ENCODE measurements at regions not wholly inside any gene's neighbourhood (a gene's known extent, or its start where the extent isn't known, plus 50 kb on each side); places are given as distances from the start of the nearest gene placed in this dataset.
"Not testable (repeated sequence)": the region's sequence is repeated elsewhere in the genome, so short reads cannot be mapped to it uniquely, and the experiment has no call there.

GRCh38 chrX:10676235-10676957, 56.0 kb upstream of the MID1 start:
- no peak for DNase-seq

- no peak for DNase-seq
Measured at GRCh38 chrX:10677490-10677889, 57.1 kb upstream of the MID1 start.

- DNase-seq: no peak
Measured at GRCh38 chrX:10679387-10679786, 59.0 kb upstream of the MID1 start.

DNA sequence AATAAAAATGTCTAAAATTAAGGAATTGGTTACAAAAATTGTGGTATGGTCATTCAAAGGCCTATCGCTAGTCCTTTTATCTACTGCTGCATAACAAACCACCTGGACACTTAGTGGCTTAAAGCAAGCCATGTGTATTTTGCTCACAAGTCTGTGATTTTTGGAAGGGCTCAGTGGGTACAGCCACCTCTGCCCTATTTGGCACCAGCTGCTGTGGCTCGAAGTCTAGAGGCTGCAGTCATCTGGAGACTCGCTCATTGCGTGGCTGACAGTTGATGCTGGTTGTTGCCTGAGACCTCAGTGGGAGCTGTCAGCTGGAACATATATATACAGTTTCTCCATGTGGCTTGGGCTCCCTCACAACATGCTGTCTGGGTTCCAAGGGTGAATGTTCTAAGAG, 60.8 kb upstream of the MID1 start:
- DNase-seq: no peak

DNA sequence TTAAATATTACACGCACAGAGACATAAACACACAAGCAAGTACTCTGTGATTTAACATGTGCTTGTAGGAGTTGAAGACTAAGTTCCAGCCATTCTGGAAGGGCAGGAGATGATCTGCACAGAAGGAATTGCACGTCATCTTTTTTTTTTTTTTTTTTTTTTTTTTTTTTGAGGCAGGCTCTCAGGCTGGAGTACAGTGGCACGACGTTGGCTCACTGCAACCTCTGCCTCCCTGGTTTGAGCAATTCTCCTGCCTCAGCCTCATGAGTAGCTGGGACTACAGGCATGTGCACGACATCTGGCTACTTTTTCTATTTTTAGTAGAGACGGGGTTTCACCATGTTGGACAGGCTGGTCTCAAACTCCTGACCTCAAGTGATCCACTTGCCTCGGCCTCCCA, 63.2 kb upstream of the MID1 start:
- DNase-seq: not testable (repeated sequence)

GRCh38 chrX:10685923-10686595, 65.7 kb upstream of the MID1 start:
- no peak for DNase-seq

DNA sequence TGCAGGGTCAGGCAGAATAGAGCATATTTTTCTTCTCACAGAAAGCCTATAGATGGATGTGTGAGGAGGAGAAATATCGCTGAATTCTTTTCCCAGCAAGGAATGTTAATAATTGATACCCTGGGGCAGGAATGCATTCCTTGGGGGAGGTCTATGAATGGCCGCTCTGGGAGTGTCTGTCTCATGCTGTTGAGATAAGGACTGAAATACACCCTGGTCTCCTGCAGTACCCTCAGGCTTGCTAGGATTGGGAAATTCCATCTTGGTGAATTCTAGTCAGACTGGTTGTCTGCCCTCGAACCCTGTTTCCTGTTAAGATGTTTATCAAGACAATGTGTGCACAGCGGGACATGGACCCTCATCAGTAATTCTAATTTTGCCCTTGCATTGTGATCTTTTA, 71.4 kb upstream of the MID1 start:
- DNase-seq: not testable (repeated sequence)

- DNase-seq: no peak
Measured at GRCh38 chrX:10697616-10698317, 77.4 kb upstream of the MID1 start.

- no peak for DNase-seq
Measured at GRCh38 chrX:10698318-10698640, 77.9 kb upstream of the MID1 start.

DNA sequence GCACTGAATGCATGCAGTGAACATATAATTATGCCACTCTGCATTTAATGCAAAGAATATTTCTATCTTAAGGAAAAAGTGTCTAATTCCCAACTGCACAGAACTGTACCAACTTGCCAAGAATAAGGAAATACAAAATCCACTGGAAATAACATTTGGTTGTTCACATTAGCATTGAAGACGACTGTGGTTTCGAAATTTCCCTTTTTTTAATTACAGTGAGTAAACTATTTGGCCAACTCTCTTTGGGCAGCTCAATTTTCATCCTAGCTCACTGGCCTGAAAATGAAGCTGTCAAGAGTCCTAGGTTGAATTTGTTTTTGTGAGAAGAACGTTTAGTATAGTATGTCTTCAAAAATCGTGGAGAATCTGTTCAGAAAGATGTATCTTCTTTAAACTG, 81.6 kb upstream of the MID1 start:
- DNase-seq: no peak

DNA sequence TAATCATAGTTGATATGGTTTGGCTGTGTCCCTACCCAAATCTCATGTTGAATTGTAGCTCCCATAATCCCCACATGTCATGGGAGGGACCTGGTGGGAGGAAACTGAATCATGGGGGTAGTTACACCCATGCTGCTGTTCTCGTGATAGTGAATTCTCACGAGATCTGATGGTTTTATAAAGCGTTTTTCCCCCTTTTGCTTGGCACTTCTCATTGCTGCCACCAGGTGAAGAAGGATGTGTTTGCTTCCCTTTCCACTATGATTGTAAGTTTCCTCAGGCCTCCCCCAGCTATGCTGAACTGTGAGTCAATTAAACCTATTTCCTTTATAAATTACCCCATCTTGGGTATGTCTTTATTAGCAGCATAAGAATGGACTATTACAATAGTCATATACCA, 86.0 kb upstream of the MID1 start:
- DNase-seq: not testable (repeated sequence)

- no peak for DNase-seq
Measured at GRCh38 chrX:10707773-10708172, 87.4 kb upstream of the MID1 start.

DNA sequence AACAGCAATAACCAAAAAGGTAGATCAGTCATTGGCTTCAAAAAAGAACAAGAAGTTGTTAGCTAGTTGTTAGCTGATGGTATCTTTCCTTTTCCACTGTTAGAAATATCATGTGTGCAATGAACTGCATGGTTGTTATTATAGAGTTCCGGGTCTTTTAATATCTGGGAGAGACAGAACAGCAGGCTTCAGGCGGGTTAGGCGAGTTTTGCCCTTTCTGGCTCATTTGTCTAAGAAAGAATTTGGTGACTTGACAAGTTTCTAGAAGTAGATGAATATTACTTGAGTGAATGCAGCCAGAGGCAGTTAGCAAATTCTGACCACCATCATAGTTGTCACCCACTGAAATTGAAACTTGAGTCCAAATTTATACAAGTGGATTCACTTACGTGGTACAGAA, 88.9 kb upstream of the MID1 start:
- no peak for DNase-seq

DNA sequence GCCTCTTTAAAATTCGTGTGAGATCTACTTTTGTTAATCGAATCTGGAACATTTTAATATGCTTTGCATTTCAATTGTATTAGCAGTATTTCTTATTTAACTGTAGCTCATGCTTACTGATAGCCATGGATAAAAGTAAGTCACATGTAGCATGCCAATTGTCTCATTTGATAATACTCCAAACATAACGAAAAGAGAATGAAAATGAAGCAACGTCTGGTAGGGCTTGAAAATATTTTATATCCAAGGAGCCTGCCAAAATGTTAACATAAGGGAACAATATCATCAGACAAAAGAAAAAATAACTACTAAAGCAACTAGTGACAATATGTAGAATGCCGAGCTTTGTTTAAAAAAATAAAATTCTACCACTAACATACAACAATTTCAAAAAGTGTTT, 94.1 kb upstream of the MID1 start:
- no peak for DNase-seq

GRCh38 chrX:10722851-10723250, 102.5 kb upstream of the MID1 start:
- peak; percentile 29 to 48 for DNase-seq

DNA sequence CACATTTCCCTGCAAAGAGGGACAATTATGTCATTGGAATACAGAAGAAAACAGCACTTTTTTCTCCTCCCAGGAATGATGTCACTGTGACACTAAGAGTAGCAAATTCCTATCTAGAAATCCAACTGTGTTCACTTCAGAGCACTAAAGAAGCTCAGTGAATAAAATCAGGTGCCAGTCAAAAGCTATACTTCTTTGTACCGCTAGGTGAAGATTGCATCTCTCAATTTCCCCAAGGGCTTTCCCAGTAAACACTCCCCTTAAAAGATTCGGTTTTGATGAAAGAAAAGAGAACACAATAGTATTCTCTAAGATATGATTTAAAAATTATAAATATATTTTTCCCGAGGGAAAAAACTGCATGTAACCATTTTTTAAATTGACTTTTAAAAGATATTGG, 104.7 kb upstream of the MID1 start:
- DNase-seq: no peak

GRCh38 chrX:10726647-10727046, 106.3 kb upstream of the MID1 start:
- DNase-seq: no peak

DNA sequence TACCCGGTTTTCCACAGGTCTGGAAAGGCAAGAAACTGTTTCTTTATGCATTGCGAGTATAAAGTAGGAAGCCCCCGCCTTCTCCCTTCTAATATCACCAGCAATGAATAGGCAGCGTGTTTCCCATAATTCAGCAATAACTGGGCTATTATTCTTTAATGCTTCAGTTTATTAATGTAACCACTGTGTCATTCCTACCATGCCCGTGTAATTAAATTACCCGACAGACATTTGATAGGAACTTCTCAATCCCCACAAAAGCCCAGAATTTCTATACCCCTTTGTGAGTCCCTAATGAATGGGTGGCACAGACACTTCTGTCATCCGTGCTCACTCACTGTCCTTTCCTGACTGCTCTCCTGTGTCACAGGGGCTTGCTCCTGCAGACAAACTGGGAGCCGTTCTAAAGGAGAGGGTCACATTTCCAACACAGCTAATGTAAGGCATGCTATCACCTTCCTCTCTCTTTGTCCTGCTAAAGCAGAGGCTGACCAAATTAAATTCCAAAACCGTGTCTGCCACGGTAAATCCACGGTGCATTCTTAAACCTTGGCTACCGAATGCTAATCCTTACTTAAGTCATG, 108.5 kb upstream of the MID1 start:
- no peak for DNase-seq

GRCh38 chrX:10739426-10739825, 119.0 kb upstream of the MID1 start:
- no peak for DNase-seq

GRCh38 chrX:10741003-10741402, 120.6 kb upstream of the MID1 start:
- DNase-seq: no peak

GRCh38 chrX:10741550-10741949, 121.2 kb upstream of the MID1 start:
- DNase-seq: no peak

DNA sequence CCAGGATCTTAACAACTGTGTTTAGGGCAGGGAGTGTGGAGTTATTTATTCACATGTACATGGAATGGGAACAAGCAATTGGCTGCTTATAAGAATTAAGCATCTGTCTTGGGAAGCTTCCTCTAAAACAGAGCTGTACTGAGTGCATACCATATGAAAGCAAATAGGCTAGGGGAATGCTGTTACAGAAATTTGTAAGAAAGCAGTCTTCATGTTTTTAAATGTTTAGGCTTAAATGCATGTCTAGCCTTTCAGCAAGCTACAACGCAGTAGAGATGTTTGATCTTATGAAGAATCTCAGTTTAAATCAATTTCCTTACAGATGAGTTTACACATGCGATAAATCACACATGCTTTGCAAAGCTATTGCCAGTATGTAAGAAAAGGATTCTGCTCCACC, 123.1 kb upstream of the MID1 start:
- DNase-seq: no peak

DNA sequence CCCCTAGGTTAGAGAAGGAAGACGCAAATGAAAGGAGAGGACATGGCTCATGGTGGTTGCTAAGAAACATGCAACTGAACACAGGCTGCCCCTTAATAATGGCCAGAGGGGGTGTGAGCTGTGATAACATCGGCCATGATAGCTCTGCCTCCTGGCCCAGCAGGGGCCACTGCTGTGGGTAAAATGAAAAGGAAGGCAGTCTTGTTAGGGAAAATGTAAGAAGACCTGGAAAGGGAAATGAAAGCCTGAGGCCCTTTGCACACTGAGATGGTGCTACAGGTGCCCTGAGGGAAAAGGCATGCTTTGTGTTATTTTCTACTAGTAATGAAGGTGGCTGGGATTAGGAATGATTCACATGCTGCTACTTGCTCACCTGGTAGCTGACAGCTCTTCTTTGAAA, 123.6 kb upstream of the MID1 start:
- no peak for DNase-seq

GRCh38 chrX:10747975-10748374, 127.6 kb upstream of the MID1 start:
- DNase-seq: no peak

Measured in activated CD4-positive, alpha-beta T cell treated with anti-CD3 and anti-CD28 coated beads, Interleukin-2, amount 50 U/mL, for 48 hours (primary cell).